Neural cell (in vitro differentiated cells): ENCODE measurements at regions not wholly inside any gene's neighbourhood (a gene's known extent, or its start where the extent isn't known, plus 50 kb on each side); places are given as distances from the start of the nearest gene placed in this dataset.

Experiments
- H2AFZ ChIP-seq: fragments of 200-600, 300-800 bp; sonication (generic), shearing (Covaris generic); 2 replicates; pipeline ENCODE4 v1.6.0; 2014; ENCODE audit warnings: low read depth, mild to moderate bottlenecking, antibody characterized with exemption, low read length, moderate library complexity
- H3F3A ChIP-seq: fragments of 200-600 bp; shearing (Covaris generic); 2 replicates; pipeline ENCODE4 v1.6.1; 2016; ENCODE audit warnings: mild to moderate bottlenecking, moderate library complexity, mixed read lengths, antibody characterized with exemption, low read length; ENCODE audit not compliant: insufficient read depth, poor library complexity, severe bottlenecking
- H3K27ac ChIP-seq: fragments of 200-600, 300-800 bp; sonication (generic), shearing (Covaris generic); 2 replicates; pipeline ENCODE4 v1.5.1; 2014; ENCODE audit warnings: mild to moderate bottlenecking, low read length, moderate library complexity
- H3K27me3 ChIP-seq: fragments of 300-800, 200-600 bp; sonication (generic), shearing (Covaris generic); 2 replicates; pipeline ENCODE4 v1.6.0; 2014; ENCODE audit warnings: mild to moderate bottlenecking, low read depth, low read length, moderate library complexity; ENCODE audit not compliant: insufficient read depth
- H3K36me3 ChIP-seq: fragments of 300-800, 200-600 bp; sonication (generic), shearing (Covaris generic); 2 replicates; pipeline ENCODE4 v1.5.1; 2014; ENCODE audit warnings: mild to moderate bottlenecking, antibody characterized with exemption, low read length, moderate library complexity; ENCODE audit not compliant: insufficient read depth
- H3K4me2 ChIP-seq: fragments of 300-800, 200-600 bp; sonication (generic), shearing (Covaris generic); 2 replicates; pipeline ENCODE4 v1.6.0; 2014; ENCODE audit warnings: mild to moderate bottlenecking, low read length
- H3K4me3 ChIP-seq: fragments of 300-800, 200-600 bp; sonication (generic), shearing (Covaris generic); 2 replicates; pipeline ENCODE4 v1.5.1; 2014; ENCODE audit warnings: mild to moderate bottlenecking, low read length, moderate library complexity
- H3K79me2 ChIP-seq: fragments of 200-600 bp; shearing (Covaris generic); replicated peaks from 2 replicates; pipeline ENCODE4 v1.6.0; 2014; ENCODE audit warnings: mild to moderate bottlenecking, low read length, moderate library complexity; ENCODE audit not compliant: insufficient read depth
- H3K9ac ChIP-seq: fragments of 300-800, 200-600 bp; sonication (generic), shearing (Covaris generic); 2 replicates; pipeline ENCODE4 v1.6.1; 2016; ENCODE audit warnings: mild to moderate bottlenecking, low read length, mixed read lengths
- H3K9me2 ChIP-seq: fragments of 200-600 bp; shearing (Covaris generic); 2 replicates; pipeline ENCODE4 v1.6.1; 2016; ENCODE audit warnings: mild to moderate bottlenecking, low read length, mixed read lengths; ENCODE audit not compliant: insufficient read depth
- H3K9me3 ChIP-seq: fragments of 200-600, 300-800 bp; sonication (generic), shearing (Covaris generic); 2 replicates; pipeline ENCODE4 v1.6.1; 2016; ENCODE audit warnings: mild to moderate bottlenecking, mixed run types, low read length, moderate library complexity, mixed read lengths
- H4K20me1 ChIP-seq: fragments of 200-600 bp; shearing (Covaris generic); 2 replicates; pipeline ENCODE4 v1.6.1; 2016; ENCODE audit warnings: mild to moderate bottlenecking, mixed run types; ENCODE audit not compliant: insufficient read depth
- CTCF ChIP-seq: fragments of 450-650 bp; IDR thresholded peaks from 2 replicates; pipeline ENCODE4 v1.5.1; 2014; ENCODE audit warnings: antibody characterized with exemption, mild to moderate bottlenecking, moderate library complexity; ENCODE audit not compliant: poor library complexity, severe bottlenecking
- EP300 ChIP-seq: fragments of 450-650 bp; conservative IDR thresholded peaks from 2 replicates; pipeline ENCODE4 v1.6.1; 2014; ENCODE audit warnings: antibody characterized with exemption, mild to moderate bottlenecking, moderate library complexity; ENCODE audit not compliant: poor library complexity, severe bottlenecking
- EZH2 ChIP-seq: fragments of 200-600, 300-800 bp; shearing (Covaris generic), sonication (generic); IDR thresholded peaks from 2 replicates; pipeline ENCODE4 v1.6.1; 2014; ENCODE audit warnings: antibody characterized with exemption, low read length, borderline replicate concordance, mild to moderate bottlenecking; ENCODE audit not compliant: insufficient read depth, poor library complexity, severe bottlenecking
- MXI1 ChIP-seq: fragments of 450-650 bp; conservative IDR thresholded peaks from 2 replicates; pipeline ENCODE4 v1.6.1; 2014; ENCODE audit warnings: antibody characterized with exemption, mild to moderate bottlenecking; ENCODE audit not compliant: poor library complexity, severe bottlenecking
- POLR2AphosphoS5 ChIP-seq: IDR thresholded peaks from 2 replicates; pipeline ENCODE4 v1.6.1; 2012
- RAD21 ChIP-seq: fragments of 450-650 bp; conservative IDR thresholded peaks from 2 replicates; pipeline ENCODE4 v1.6.1; 2014; ENCODE audit warnings: antibody characterized with exemption, mild to moderate bottlenecking, moderate library complexity
- REST ChIP-seq: IDR thresholded peaks from 2 replicates; pipeline ENCODE4 v1.6.1; 2012; ENCODE audit warnings: borderline replicate concordance
- SMC3 ChIP-seq: fragments of 450-650 bp; conservative IDR thresholded peaks from 2 replicates; pipeline ENCODE4 v1.6.1; 2014; ENCODE audit warnings: antibody characterized with exemption, mild to moderate bottlenecking, moderate library complexity; ENCODE audit not compliant: poor library complexity
- TAF1 ChIP-seq: IDR thresholded peaks from 2 replicates; pipeline ENCODE4 v1.6.1; 2012; ENCODE audit warnings: low read depth

GRCh38 chr9:7305677-7306076, 493.9 kb downstream of the DMAC1 start:
- no peak overlapping the region for H3K27ac ChIP-seq
- no peak for TF ChIP-seq EP300
- no peak for TF ChIP-seq POLR2AphosphoS5
- no peak for TF ChIP-seq CTCF
- no peak for TF ChIP-seq TAF1
- no peak for TF ChIP-seq RAD21
- no peak for TF ChIP-seq MXI1
- TF ChIP-seq SMC3 = no peak
- no peak for TF ChIP-seq REST
- no peak for TF ChIP-seq EZH2
- H2AFZ ChIP-seq = no peak overlapping the region
- no peak overlapping the region for H3K4me2 ChIP-seq
- H3K9ac ChIP-seq = no peak overlapping the region
- H4K20me1 ChIP-seq = no peaks in the 10 kb centered on the region
- H3K36me3 ChIP-seq = no peaks in the 10 kb centered on the region
- no peak overlapping the region for H3K4me3 ChIP-seq
- peaks cover 4% of the 10 kb centered on the region for H3K9me3 ChIP-seq
- H3K9me2 ChIP-seq = no peaks in the 10 kb centered on the region
- H3K79me2 ChIP-seq = no peaks in the 10 kb centered on the region
- H3K27me3 ChIP-seq = no peaks in the 10 kb centered on the region
- H3F3A ChIP-seq = no peaks in the 10 kb centered on the region

- TF ChIP-seq EZH2 = no peak
- no peak for TF ChIP-seq RAD21
- TF ChIP-seq CTCF = no peak
- TF ChIP-seq EP300 = no peak
- no peak for TF ChIP-seq REST
- TF ChIP-seq TAF1 = no peak
- no peak for TF ChIP-seq MXI1
- no peak for TF ChIP-seq POLR2AphosphoS5
- TF ChIP-seq SMC3 = no peak
- Histone ChIP-seq H3K27me3 (no peaks in the 10 kb centered on the region), H4K20me1 (no peaks in the 10 kb centered on the region), H3K36me3 (no peaks in the 10 kb centered on the region), H3K9ac (no peak overlapping the region), H3K9me3 (no peaks in the 10 kb centered on the region), H3K27ac (no peak overlapping the region), H2AFZ (no peak overlapping the region), H3K9me2 (no peaks in the 10 kb centered on the region), H3K4me3 (no peak overlapping the region), H3F3A (no peaks in the 10 kb centered on the region), H3K4me2 (no peak overlapping the region), H3K79me2 (no peaks in the 10 kb centered on the region)
Observed at GRCh38 chr9:7304627-7304995, 495.0 kb downstream of the DMAC1 start.
